Neural cell (in vitro differentiated cells): ENCODE measurements at regions not wholly inside any gene's neighbourhood (a gene's known extent, or its start where the extent isn't known, plus 50 kb on each side); places are given as distances from the start of the nearest gene placed in this dataset.

ENCODE experiments used
- H2AFZ ChIP-seq: fragments of 200-600, 300-800 bp; sonication (generic), shearing (Covaris generic); 2 replicates; pipeline ENCODE4 v1.6.0; 2014; ENCODE audit warnings: low read depth, mild to moderate bottlenecking, antibody characterized with exemption, low read length, moderate library complexity
- H3F3A ChIP-seq: fragments of 200-600 bp; shearing (Covaris generic); 2 replicates; pipeline ENCODE4 v1.6.1; 2016; ENCODE audit warnings: mild to moderate bottlenecking, moderate library complexity, mixed read lengths, antibody characterized with exemption, low read length; ENCODE audit not compliant: insufficient read depth, poor library complexity, severe bottlenecking
- H3K27ac ChIP-seq: fragments of 200-600, 300-800 bp; sonication (generic), shearing (Covaris generic); 2 replicates; pipeline ENCODE4 v1.5.1; 2014; ENCODE audit warnings: mild to moderate bottlenecking, low read length, moderate library complexity
- H3K27me3 ChIP-seq: fragments of 300-800, 200-600 bp; sonication (generic), shearing (Covaris generic); 2 replicates; pipeline ENCODE4 v1.6.0; 2014; ENCODE audit warnings: mild to moderate bottlenecking, low read depth, low read length, moderate library complexity; ENCODE audit not compliant: insufficient read depth
- H3K36me3 ChIP-seq: fragments of 300-800, 200-600 bp; sonication (generic), shearing (Covaris generic); 2 replicates; pipeline ENCODE4 v1.5.1; 2014; ENCODE audit warnings: mild to moderate bottlenecking, antibody characterized with exemption, low read length, moderate library complexity; ENCODE audit not compliant: insufficient read depth
- H3K4me2 ChIP-seq: fragments of 300-800, 200-600 bp; sonication (generic), shearing (Covaris generic); 2 replicates; pipeline ENCODE4 v1.6.0; 2014; ENCODE audit warnings: mild to moderate bottlenecking, low read length
- H3K4me3 ChIP-seq: fragments of 300-800, 200-600 bp; sonication (generic), shearing (Covaris generic); 2 replicates; pipeline ENCODE4 v1.5.1; 2014; ENCODE audit warnings: mild to moderate bottlenecking, low read length, moderate library complexity
- H3K79me2 ChIP-seq: fragments of 200-600 bp; shearing (Covaris generic); replicated peaks from 2 replicates; pipeline ENCODE4 v1.6.0; 2014; ENCODE audit warnings: mild to moderate bottlenecking, low read length, moderate library complexity; ENCODE audit not compliant: insufficient read depth
- H3K9ac ChIP-seq: fragments of 300-800, 200-600 bp; sonication (generic), shearing (Covaris generic); 2 replicates; pipeline ENCODE4 v1.6.1; 2016; ENCODE audit warnings: mild to moderate bottlenecking, low read length, mixed read lengths
- H3K9me2 ChIP-seq: fragments of 200-600 bp; shearing (Covaris generic); 2 replicates; pipeline ENCODE4 v1.6.1; 2016; ENCODE audit warnings: mild to moderate bottlenecking, low read length, mixed read lengths; ENCODE audit not compliant: insufficient read depth
- H3K9me3 ChIP-seq: fragments of 200-600, 300-800 bp; sonication (generic), shearing (Covaris generic); 2 replicates; pipeline ENCODE4 v1.6.1; 2016; ENCODE audit warnings: mild to moderate bottlenecking, mixed run types, low read length, moderate library complexity, mixed read lengths
- H4K20me1 ChIP-seq: fragments of 200-600 bp; shearing (Covaris generic); 2 replicates; pipeline ENCODE4 v1.6.1; 2016; ENCODE audit warnings: mild to moderate bottlenecking, mixed run types; ENCODE audit not compliant: insufficient read depth
- EP300 ChIP-seq: fragments of 450-650 bp; conservative IDR thresholded peaks from 2 replicates; pipeline ENCODE4 v1.6.1; 2014; ENCODE audit warnings: antibody characterized with exemption, mild to moderate bottlenecking, moderate library complexity; ENCODE audit not compliant: poor library complexity, severe bottlenecking
- EZH2 ChIP-seq: fragments of 200-600, 300-800 bp; shearing (Covaris generic), sonication (generic); IDR thresholded peaks from 2 replicates; pipeline ENCODE4 v1.6.1; 2014; ENCODE audit warnings: antibody characterized with exemption, low read length, borderline replicate concordance, mild to moderate bottlenecking; ENCODE audit not compliant: insufficient read depth, poor library complexity, severe bottlenecking
- MXI1 ChIP-seq: fragments of 450-650 bp; conservative IDR thresholded peaks from 2 replicates; pipeline ENCODE4 v1.6.1; 2014; ENCODE audit warnings: antibody characterized with exemption, mild to moderate bottlenecking; ENCODE audit not compliant: poor library complexity, severe bottlenecking
- POLR2AphosphoS5 ChIP-seq: IDR thresholded peaks from 2 replicates; pipeline ENCODE4 v1.6.1; 2012
- RAD21 ChIP-seq: fragments of 450-650 bp; conservative IDR thresholded peaks from 2 replicates; pipeline ENCODE4 v1.6.1; 2014; ENCODE audit warnings: antibody characterized with exemption, mild to moderate bottlenecking, moderate library complexity
- SMC3 ChIP-seq: fragments of 450-650 bp; conservative IDR thresholded peaks from 2 replicates; pipeline ENCODE4 v1.6.1; 2014; ENCODE audit warnings: antibody characterized with exemption, mild to moderate bottlenecking, moderate library complexity; ENCODE audit not compliant: poor library complexity
- TAF1 ChIP-seq: IDR thresholded peaks from 2 replicates; pipeline ENCODE4 v1.6.1; 2012; ENCODE audit warnings: low read depth
- TF ChIP-seq, protein P1 (sequence below): fragments of 450-650 bp; IDR thresholded peaks from 2 replicates; pipeline ENCODE4 v1.5.1; 2014; ENCODE audit warnings: antibody characterized with exemption, mild to moderate bottlenecking, moderate library complexity; ENCODE audit not compliant: poor library complexity, severe bottlenecking
- TF ChIP-seq, protein P2 (sequence below): IDR thresholded peaks from 2 replicates; pipeline ENCODE4 v1.6.1; 2012; ENCODE audit warnings: borderline replicate concordance

DNA sequence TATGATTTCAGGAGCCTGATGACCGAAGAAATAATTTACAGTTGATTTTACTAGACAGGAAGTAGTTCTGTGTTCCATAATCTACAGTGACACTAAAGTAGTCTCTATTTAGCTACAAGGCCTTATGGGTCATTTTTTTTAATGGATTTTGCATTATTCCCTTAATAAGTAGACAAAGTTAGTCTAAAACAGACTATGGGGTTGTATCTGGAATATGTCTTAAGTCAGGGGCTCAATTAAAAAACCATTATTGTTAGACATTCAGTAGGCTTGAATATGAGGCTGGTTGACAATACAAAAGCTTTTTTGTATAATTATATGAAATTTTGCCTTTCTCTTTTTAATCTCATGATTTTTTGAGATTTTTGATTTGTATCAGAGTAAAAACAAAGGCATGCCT is 820.0 kb upstream of the SEMA6D start:
- no peak overlapping the region for H3K4me2 ChIP-seq
- no peaks in the 10 kb centered on the region for H3K9me2 ChIP-seq
- no peaks in the 10 kb centered on the region for H3F3A ChIP-seq
- H3K9me3 ChIP-seq, result no peaks in the 10 kb centered on the region
- H3K36me3 ChIP-seq, result no peaks in the 10 kb centered on the region
- no peaks in the 10 kb centered on the region for H4K20me1 ChIP-seq
- TF ChIP-seq EP300 (no peak), SMC3 (no peak), POLR2AphosphoS5 (no peak), RAD21 (no peak), EZH2 (no peak), MXI1 (no peak), TAF1 (no peak)
- TF ChIP-seq, protein P1, sequence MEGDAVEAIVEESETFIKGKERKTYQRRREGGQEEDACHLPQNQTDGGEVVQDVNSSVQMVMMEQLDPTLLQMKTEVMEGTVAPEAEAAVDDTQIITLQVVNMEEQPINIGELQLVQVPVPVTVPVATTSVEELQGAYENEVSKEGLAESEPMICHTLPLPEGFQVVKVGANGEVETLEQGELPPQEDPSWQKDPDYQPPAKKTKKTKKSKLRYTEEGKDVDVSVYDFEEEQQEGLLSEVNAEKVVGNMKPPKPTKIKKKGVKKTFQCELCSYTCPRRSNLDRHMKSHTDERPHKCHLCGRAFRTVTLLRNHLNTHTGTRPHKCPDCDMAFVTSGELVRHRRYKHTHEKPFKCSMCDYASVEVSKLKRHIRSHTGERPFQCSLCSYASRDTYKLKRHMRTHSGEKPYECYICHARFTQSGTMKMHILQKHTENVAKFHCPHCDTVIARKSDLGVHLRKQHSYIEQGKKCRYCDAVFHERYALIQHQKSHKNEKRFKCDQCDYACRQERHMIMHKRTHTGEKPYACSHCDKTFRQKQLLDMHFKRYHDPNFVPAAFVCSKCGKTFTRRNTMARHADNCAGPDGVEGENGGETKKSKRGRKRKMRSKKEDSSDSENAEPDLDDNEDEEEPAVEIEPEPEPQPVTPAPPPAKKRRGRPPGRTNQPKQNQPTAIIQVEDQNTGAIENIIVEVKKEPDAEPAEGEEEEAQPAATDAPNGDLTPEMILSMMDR, result no peak
- TF ChIP-seq, protein P2, sequence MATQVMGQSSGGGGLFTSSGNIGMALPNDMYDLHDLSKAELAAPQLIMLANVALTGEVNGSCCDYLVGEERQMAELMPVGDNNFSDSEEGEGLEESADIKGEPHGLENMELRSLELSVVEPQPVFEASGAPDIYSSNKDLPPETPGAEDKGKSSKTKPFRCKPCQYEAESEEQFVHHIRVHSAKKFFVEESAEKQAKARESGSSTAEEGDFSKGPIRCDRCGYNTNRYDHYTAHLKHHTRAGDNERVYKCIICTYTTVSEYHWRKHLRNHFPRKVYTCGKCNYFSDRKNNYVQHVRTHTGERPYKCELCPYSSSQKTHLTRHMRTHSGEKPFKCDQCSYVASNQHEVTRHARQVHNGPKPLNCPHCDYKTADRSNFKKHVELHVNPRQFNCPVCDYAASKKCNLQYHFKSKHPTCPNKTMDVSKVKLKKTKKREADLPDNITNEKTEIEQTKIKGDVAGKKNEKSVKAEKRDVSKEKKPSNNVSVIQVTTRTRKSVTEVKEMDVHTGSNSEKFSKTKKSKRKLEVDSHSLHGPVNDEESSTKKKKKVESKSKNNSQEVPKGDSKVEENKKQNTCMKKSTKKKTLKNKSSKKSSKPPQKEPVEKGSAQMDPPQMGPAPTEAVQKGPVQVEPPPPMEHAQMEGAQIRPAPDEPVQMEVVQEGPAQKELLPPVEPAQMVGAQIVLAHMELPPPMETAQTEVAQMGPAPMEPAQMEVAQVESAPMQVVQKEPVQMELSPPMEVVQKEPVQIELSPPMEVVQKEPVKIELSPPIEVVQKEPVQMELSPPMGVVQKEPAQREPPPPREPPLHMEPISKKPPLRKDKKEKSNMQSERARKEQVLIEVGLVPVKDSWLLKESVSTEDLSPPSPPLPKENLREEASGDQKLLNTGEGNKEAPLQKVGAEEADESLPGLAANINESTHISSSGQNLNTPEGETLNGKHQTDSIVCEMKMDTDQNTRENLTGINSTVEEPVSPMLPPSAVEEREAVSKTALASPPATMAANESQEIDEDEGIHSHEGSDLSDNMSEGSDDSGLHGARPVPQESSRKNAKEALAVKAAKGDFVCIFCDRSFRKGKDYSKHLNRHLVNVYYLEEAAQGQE, result no peak
- no peak overlapping the region for H3K4me3 ChIP-seq
- H2AFZ ChIP-seq, result no peak overlapping the region
- no peak overlapping the region for H3K9ac ChIP-seq
- H3K27ac ChIP-seq, result no peak overlapping the region
- H3K27me3 ChIP-seq, result no peaks in the 10 kb centered on the region
- H3K79me2 ChIP-seq, result no peaks in the 10 kb centered on the region

DNA sequence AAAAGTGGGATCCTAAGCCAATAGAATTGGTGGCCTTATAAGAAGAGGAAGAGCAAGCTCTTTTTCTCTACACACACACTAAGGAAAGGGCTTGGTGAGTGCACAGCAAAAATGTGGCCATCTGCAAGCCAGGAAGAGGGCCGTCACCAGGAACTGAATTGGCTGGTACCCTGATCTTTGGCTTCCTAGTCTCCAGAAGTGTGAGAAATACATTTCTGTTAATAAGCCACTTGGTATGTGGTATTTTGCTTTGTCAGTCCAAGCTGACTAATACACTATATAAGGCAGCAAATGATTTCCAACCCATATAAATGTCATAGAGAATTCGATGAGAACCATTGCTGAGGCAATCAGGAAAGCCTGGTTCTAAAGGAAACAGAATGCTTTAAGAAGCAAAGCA is 816.3 kb upstream of the SEMA6D start:
- Histone ChIP-seq H3K9ac (no peak overlapping the region), H3K9me2 (no peaks in the 10 kb centered on the region), H3K4me3 (no peak overlapping the region), H3F3A (no peaks in the 10 kb centered on the region), H4K20me1 (no peaks in the 10 kb centered on the region), H3K9me3 (no peaks in the 10 kb centered on the region), H3K27me3 (no peaks in the 10 kb centered on the region), H2AFZ (no peak overlapping the region), H3K36me3 (no peaks in the 10 kb centered on the region), H3K27ac (no peak overlapping the region), H3K79me2 (no peaks in the 10 kb centered on the region), H3K4me2 (no peak overlapping the region)
- TF ChIP-seq TAF1 (no peak), EZH2 (no peak), SMC3 (no peak), RAD21 (no peak), POLR2AphosphoS5 (no peak), MXI1 (no peak), EP300 (no peak)
